Thyroid gland (tissue), 4 donors: ENCODE measurements at regions not wholly inside any gene's neighbourhood (a gene's known extent, or its start where the extent isn't known, plus 50 kb on each side); places are given as distances from the start of the nearest gene placed in this dataset.
"Not testable (repeated sequence)": the region's sequence is repeated elsewhere in the genome, so short reads cannot be mapped to it uniquely, and the experiment has no call there.

ENCODE experiments used
- POLR2A ChIP-seq, 2 donors: fragments of 450-650 bp; IDR thresholded peaks; one replicate each; pipeline ENCODE4 v1.6.1; 2017; ENCODE audit warnings: antibody characterized with exemption in 2 of 2, mild to moderate bottlenecking in 2 of 2, moderate library complexity in 1 of 2
- TF ChIP-seq, protein P1 (sequence below), 6 experiments: fragments of 200-600 bp in 3 of 6; fragments of 450-650 bp in 3 of 6; sonication (generic) in 3 of 6; IDR thresholded peaks; one replicate each; pipeline ENCODE4 v1.5.1; 2016 to 2019; ENCODE audit warnings: antibody characterized with exemption in 6 of 6, mild to moderate bottlenecking in 2 of 6, inconsistent platforms in 1 of 6, moderate library complexity in 1 of 6

- not testable (repeated sequence) for TF ChIP-seq POLR2A (IDR thresholded peaks at IDR 0.05)
- TF ChIP-seq, protein P1, sequence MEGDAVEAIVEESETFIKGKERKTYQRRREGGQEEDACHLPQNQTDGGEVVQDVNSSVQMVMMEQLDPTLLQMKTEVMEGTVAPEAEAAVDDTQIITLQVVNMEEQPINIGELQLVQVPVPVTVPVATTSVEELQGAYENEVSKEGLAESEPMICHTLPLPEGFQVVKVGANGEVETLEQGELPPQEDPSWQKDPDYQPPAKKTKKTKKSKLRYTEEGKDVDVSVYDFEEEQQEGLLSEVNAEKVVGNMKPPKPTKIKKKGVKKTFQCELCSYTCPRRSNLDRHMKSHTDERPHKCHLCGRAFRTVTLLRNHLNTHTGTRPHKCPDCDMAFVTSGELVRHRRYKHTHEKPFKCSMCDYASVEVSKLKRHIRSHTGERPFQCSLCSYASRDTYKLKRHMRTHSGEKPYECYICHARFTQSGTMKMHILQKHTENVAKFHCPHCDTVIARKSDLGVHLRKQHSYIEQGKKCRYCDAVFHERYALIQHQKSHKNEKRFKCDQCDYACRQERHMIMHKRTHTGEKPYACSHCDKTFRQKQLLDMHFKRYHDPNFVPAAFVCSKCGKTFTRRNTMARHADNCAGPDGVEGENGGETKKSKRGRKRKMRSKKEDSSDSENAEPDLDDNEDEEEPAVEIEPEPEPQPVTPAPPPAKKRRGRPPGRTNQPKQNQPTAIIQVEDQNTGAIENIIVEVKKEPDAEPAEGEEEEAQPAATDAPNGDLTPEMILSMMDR (IDR thresholded peaks at IDR 0.05): not testable (repeated sequence)
Measured at GRCh38 chr2:89888693-89889092, 1197.2 kb downstream of the RPIA start.
